OCI-LY7 (cell line): ENCODE measurements at regions not wholly inside any gene's neighbourhood (a gene's known extent, or its start where the extent isn't known, plus 50 kb on each side); places are given as distances from the start of the nearest gene placed in this dataset.

Experiments used
- BruUV-seq: library from RNA; stranded (reverse); fragments of 400-500 nt; replicated peaks from 2 replicates; lab custom pipeline; 2021; lab: Mats Ljungman, UMichigan
- CTCF ChIA-PET: fragments of 300-600 bp; sonication (Branson Sonifier 250); formaldehyde crosslinking; loops from one replicate; lab custom pipeline; 2022; ENCODE audit warnings: antibody characterized with exemption; ENCODE audit not compliant: unreplicated experiment; lab: Charles Lee
- POLR2A ChIA-PET: fragments of 300-600 bp; sonication (Branson Sonifier 250); formaldehyde crosslinking; loops from one replicate; lab custom pipeline; 2022; ENCODE audit warnings: antibody characterized with exemption; lab: Charles Lee
- DNase-seq: peaks from one replicate; pipeline ENCODE4 v3.0.0-alpha.2; 2015; ENCODE audit warnings: low spot score
- H2AFZ ChIP-seq: fragments of 200-600 bp; sonication (generic), shearing (Covaris generic); 2 replicates; pipeline ENCODE4 v1.6.1; 2014; ENCODE audit warnings: mild to moderate bottlenecking, antibody characterized with exemption, low read length, moderate library complexity
- H3K27ac ChIP-seq: fragments of 200-600 bp; sonication (generic); 2 replicates; pipeline ENCODE4 v1.5.1; 2014; ENCODE audit warnings: mixed run types, low read depth, mild to moderate bottlenecking, moderate library complexity, low read length, inconsistent platforms; ENCODE audit not compliant: poor library complexity, severe bottlenecking
- H3K36me3 ChIP-seq: fragments of 200-600 bp; sonication (generic); 2 replicates; pipeline ENCODE4 v1.6.1; 2014; ENCODE audit warnings: mild to moderate bottlenecking, antibody characterized with exemption, low read length, moderate library complexity, mixed read lengths; ENCODE audit not compliant: insufficient read depth
- H3K4me1 ChIP-seq: fragments of 200-600 bp; sonication (generic); 2 replicates; pipeline ENCODE4 v1.5.1; 2014; ENCODE audit warnings: mild to moderate bottlenecking, low read length; ENCODE audit not compliant: insufficient read depth, poor library complexity, severe bottlenecking
- H3K4me2 ChIP-seq: fragments of 200-600 bp; sonication (generic); 2 replicates; pipeline ENCODE4 v1.6.1; 2014; ENCODE audit warnings: mild to moderate bottlenecking, low read length
- H3K4me3 ChIP-seq: fragments of 200-600 bp; sonication (generic); 2 replicates; pipeline ENCODE4 v1.5.1; 2014; ENCODE audit warnings: mild to moderate bottlenecking, low read depth, low read length; ENCODE audit not compliant: poor library complexity, severe bottlenecking
- H3K79me2 ChIP-seq: fragments of 200-600 bp; sonication (generic); 2 replicates; pipeline ENCODE4 v1.6.1; 2016; ENCODE audit warnings: low read depth, mild to moderate bottlenecking, low read length, moderate library complexity, mixed read lengths; ENCODE audit not compliant: insufficient read depth
- H3K9me2 ChIP-seq: fragments of 200-600 bp; sonication (generic); 2 replicates; pipeline ENCODE4 v1.6.1; 2016; ENCODE audit warnings: mild to moderate bottlenecking, low read length, mixed read lengths; ENCODE audit not compliant: insufficient read depth
- H3K9me3 ChIP-seq: fragments of 200-600 bp; sonication (generic); 2 replicates; pipeline ENCODE4 v1.6.1; 2014; ENCODE audit warnings: mild to moderate bottlenecking, mixed run types, low read length, mixed read lengths
- H4K20me1 ChIP-seq: fragments of 200-600 bp; sonication (generic); 2 replicates; pipeline ENCODE4 v1.6.1; 2014; ENCODE audit warnings: mild to moderate bottlenecking, antibody characterized with exemption, low read length, moderate library complexity, mixed read lengths; ENCODE audit not compliant: insufficient read depth
- CTCF ChIP-seq: fragments of 200-600 bp; sonication (generic); conservative IDR thresholded peaks from 2 replicates; pipeline ENCODE4 v1.5.1; 2014; ENCODE audit warnings: mild to moderate bottlenecking, antibody characterized with exemption, low read length, moderate library complexity, mixed read lengths
- EZH2phosphoT487 ChIP-seq: fragments of 200-600 bp; sonication (generic); IDR thresholded peaks from 2 replicates; pipeline ENCODE4 v1.6.1; 2018; ENCODE audit warnings: low read depth, borderline replicate concordance, mild to moderate bottlenecking, mixed run types, antibody characterized with exemption, low read length, moderate library complexity, mixed read lengths
- intact Hi-C: fragments of 100-400 bp; cut with micrococcal nuclease; formaldehyde crosslinking; loops from one replicate; pipeline ENCODE4 v1.10.0; 2022; ENCODE audit not compliant: unreplicated experiment

GRCh38 chr4:54840992-54841768 lies 183.4 kb downstream of the KIT start:
- DNase-seq: no peak
- CTCF ChIA-PET: no interaction called here
- Histone ChIP-seq H3K4me1 (no peaks in the 10 kb centered on the region), H3K79me2 (no peaks in the 10 kb centered on the region), H3K9me3 (no peaks in the 10 kb centered on the region), H2AFZ (no peak overlapping the region), H3K4me3 (no peak overlapping the region), H3K27ac (no peak overlapping the region), H3K4me2 (no peak overlapping the region), H3K36me3 (no peaks in the 10 kb centered on the region), H4K20me1 (no peaks in the 10 kb centered on the region), H3K9me2 (no peaks in the 10 kb centered on the region)
- POLR2A ChIA-PET: interaction anchor here (1.3 kb wide), 1 partner anchor 9 kb away, joined by 6 read pairs; no protein-coding TSS in a partner anchor
- BruUV-seq: no TSS peak
- intact Hi-C loops: no loop called here
- TF ChIP-seq CTCF (no peak), EZH2phosphoT487 (no peak)

GRCh38 chr4:54840430-54840829 lies 182.7 kb downstream of the KIT start:
- CTCF ChIA-PET: no interaction called here

More at GRCh38 chr4:54840430-54840829, 182.7 kb downstream of the KIT start:
- no TSS peak for BruUV-seq
- Histone ChIP-seq H3K36me3 (no peaks in the 10 kb centered on the region), H3K79me2 (no peaks in the 10 kb centered on the region), H3K9me3 (no peaks in the 10 kb centered on the region), H2AFZ (no peak overlapping the region), H3K27ac (no peak overlapping the region), H3K4me2 (no peak overlapping the region), H3K9me2 (no peaks in the 10 kb centered on the region), H3K4me3 (no peak overlapping the region), H4K20me1 (no peaks in the 10 kb centered on the region), H3K4me1 (no peaks in the 10 kb centered on the region)
- POLR2A ChIA-PET: no interaction called here
- TF ChIP-seq CTCF (no peak), EZH2phosphoT487 (no peak)
- intact Hi-C loops: no loop called here
- no peak for DNase-seq
